IPS-15b (cell line): ENCODE measurements at regions not wholly inside any gene's neighbourhood (a gene's known extent, or its start where the extent isn't known, plus 50 kb on each side); places are given as distances from the start of the nearest gene placed in this dataset.

Experiments
- H3K27me3 ChIP-seq: one replicate; pipeline ENCODE4 v1.6.1; 2013; ENCODE audit warnings: low read length; ENCODE audit not compliant: control insufficient read depth, insufficient read depth
- H3K36me3 ChIP-seq: one replicate; pipeline ENCODE4 v1.6.1; 2013; ENCODE audit warnings: low read length; ENCODE audit not compliant: control insufficient read depth, insufficient read depth
- H3K4me1 ChIP-seq: one replicate; pipeline ENCODE4 v1.6.1; 2013; ENCODE audit warnings: mild to moderate bottlenecking, low read length; ENCODE audit not compliant: control insufficient read depth, insufficient read depth
- H3K4me3 ChIP-seq: one replicate; pipeline ENCODE4 v1.5.1; 2013; ENCODE audit warnings: low read depth, low read length
- H3K9ac ChIP-seq: one replicate; pipeline ENCODE4 v1.6.1; 2013; ENCODE audit warnings: low read depth, mild to moderate bottlenecking, low read length
- H3K9me3 ChIP-seq: one replicate; pipeline ENCODE4 v1.6.1; 2013; ENCODE audit warnings: mild to moderate bottlenecking, low read length; ENCODE audit not compliant: control insufficient read depth, insufficient read depth

- no peaks in the 10 kb centered on the region for H3K4me1 ChIP-seq
- no peak overlapping the region for H3K4me3 ChIP-seq
- no peak overlapping the region for H3K9ac ChIP-seq
- H3K27me3 ChIP-seq, result no peaks in the 10 kb centered on the region
- H3K36me3 ChIP-seq, result no peaks in the 10 kb centered on the region
- no peaks in the 10 kb centered on the region for H3K9me3 ChIP-seq
Observed at GRCh38 chr1:216919060-216919970, 196.1 kb upstream of the ESRRG start.

DNA sequence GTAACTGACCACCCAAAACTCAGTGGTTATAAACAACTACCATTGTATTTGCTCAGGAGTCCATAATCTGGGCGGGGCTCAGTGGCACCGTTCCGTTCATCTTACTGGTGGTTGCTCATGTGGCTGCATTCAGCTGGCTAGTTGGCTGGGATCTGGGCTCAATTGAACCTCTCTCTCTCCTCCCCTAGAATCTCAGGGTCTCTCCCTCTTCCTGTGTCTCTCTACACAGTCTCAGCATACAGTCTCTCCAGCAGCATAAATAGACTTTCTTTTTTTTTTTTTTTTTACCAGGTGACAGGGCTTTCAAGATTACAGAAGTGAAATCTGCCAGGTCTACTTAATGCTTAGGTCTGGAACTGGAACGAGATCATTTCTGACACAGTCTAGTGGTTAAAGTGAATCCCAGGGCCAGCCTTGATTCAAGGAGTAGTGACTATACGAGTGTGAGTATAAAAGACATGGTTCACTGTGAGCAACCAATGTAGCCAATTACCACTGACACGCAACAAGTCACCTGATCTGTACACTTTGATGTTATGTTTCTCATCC, 193.7 kb upstream of the ESRRG start:
- no peak overlapping the region for H3K9ac ChIP-seq
- no peak overlapping the region for H3K4me3 ChIP-seq
- no peaks in the 10 kb centered on the region for H3K9me3 ChIP-seq
- no peaks in the 10 kb centered on the region for H3K27me3 ChIP-seq
- no peaks in the 10 kb centered on the region for H3K4me1 ChIP-seq
- H3K36me3 ChIP-seq, result no peaks in the 10 kb centered on the region

DNA sequence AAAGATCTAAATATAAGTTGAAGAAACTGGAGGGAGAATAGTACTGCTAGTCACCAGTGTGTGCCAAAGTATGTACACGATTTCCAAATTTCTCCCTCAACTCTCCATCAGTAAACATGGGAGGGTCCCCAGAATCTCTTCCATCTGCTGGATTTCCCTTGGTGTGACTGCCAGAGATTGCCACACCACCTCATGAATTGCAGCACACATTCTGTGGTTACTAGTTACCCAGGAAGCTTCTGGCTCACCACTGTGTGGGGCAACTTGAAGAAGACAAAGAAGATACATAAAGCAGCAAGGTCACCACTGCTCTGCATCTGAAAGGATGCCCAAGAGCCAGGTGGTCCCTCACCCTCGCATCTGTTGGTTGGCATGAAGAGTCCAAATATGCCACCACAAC, 191.7 kb upstream of the ESRRG start:
- H3K9me3 ChIP-seq, result no peaks in the 10 kb centered on the region
- H3K36me3 ChIP-seq, result no peaks in the 10 kb centered on the region
- H3K4me1 ChIP-seq, result no peaks in the 10 kb centered on the region
- H3K4me3 ChIP-seq, result no peak overlapping the region
- H3K27me3 ChIP-seq, result no peaks in the 10 kb centered on the region
- no peak overlapping the region for H3K9ac ChIP-seq

GRCh38 chr1:216913976-216914375, 190.7 kb upstream of the ESRRG start:
- no peak overlapping the region for H3K9ac ChIP-seq
- H3K27me3 ChIP-seq, result no peaks in the 10 kb centered on the region
- no peaks in the 10 kb centered on the region for H3K36me3 ChIP-seq
- no peak overlapping the region for H3K4me3 ChIP-seq
- no peaks in the 10 kb centered on the region for H3K9me3 ChIP-seq
- no peaks in the 10 kb centered on the region for H3K4me1 ChIP-seq

DNA sequence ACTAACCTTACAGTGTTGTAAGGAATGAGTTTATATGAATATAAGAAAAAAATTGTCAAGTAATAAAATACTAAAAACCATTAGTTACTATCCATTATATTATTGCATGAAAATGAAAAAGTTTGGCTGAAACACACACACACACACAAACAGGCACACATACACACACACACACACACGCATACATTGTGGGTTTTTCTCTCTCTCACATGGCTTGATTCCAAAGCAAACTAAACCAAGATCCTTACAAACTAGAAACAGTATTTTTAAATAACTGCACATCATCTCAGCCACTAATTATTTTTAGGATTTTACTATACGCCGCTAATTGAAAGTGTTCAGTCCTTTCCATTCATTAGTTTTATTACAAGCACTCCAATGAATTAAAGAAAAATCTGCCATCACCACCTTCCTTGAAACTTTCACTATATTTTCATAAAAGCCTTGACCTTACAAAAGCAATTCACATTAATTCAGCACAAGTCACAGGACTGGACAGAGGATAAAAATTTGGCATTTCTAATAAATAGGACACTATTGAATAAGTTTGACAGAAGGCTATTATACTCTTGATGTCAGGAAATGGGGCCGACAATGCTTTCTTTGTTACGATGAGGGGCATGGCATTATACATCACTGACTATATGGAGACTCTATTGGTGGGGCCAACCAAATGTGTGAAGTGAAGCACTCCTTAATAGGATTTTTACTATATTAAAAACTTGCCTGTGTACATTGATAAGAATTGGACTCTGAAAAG, 187.0 kb upstream of the ESRRG start:
- no peaks in the 10 kb centered on the region for H3K27me3 ChIP-seq
- no peak overlapping the region for H3K4me3 ChIP-seq
- H3K36me3 ChIP-seq, result no peaks in the 10 kb centered on the region
- H3K9ac ChIP-seq, result no peak overlapping the region
- H3K9me3 ChIP-seq, result no peaks in the 10 kb centered on the region
- no peaks in the 10 kb centered on the region for H3K4me1 ChIP-seq

DNA sequence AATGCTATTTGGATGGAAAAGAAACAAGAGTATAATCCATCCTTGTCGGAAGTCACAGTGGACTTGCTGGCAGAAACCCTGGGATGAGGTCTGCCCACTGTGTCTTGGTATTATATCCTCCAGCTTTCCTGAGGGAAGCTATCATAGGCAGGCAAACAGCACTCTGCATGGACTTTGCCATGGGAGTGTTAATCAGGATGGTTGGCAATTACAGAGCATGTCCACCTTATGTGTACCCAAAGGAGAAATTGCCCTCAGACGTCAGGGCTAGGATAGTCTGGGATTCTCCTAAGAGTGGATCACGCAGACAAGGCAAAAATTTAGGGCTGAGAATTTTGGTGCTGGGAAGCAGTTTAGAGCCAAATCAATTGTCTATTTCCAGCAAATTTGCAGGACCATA, 184.9 kb upstream of the ESRRG start:
- Histone ChIP-seq H3K9ac (no peak overlapping the region), H3K4me3 (no peak overlapping the region), H3K36me3 (no peaks in the 10 kb centered on the region), H3K27me3 (no peaks in the 10 kb centered on the region), H3K9me3 (no peaks in the 10 kb centered on the region), H3K4me1 (no peaks in the 10 kb centered on the region)

DNA sequence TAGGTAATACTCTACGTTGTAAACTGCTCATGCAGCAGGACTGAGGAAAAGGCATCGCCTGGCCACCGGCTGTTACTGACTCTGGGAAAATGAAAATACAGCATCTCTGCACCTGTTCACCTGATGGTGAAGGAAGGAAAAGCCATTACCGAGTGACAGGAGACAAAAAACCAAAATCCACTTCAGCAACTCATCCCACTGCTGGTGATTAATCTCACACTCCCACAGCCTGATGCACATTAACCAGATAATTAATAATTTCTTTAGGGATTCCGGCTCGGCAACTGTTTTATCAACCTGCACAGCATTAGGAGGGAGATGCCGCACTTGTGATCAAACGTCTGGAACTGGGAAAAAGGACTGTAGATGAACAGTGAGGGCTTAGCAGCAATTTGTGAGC, 183.9 kb upstream of the ESRRG start:
- no peaks in the 10 kb centered on the region for H3K4me1 ChIP-seq
- H3K27me3 ChIP-seq, result no peaks in the 10 kb centered on the region
- no peaks in the 10 kb centered on the region for H3K9me3 ChIP-seq
- H3K9ac ChIP-seq, result no peak overlapping the region
- H3K4me3 ChIP-seq, result no peak overlapping the region
- H3K36me3 ChIP-seq, result no peaks in the 10 kb centered on the region

GRCh38 chr1:216905781-216906180, 182.6 kb upstream of the ESRRG start:
- Histone ChIP-seq H3K36me3 (no peaks in the 10 kb centered on the region), H3K4me1 (no peaks in the 10 kb centered on the region), H3K9me3 (no peaks in the 10 kb centered on the region), H3K27me3 (no peaks in the 10 kb centered on the region), H3K9ac (no peak overlapping the region), H3K4me3 (no peak overlapping the region)

DNA sequence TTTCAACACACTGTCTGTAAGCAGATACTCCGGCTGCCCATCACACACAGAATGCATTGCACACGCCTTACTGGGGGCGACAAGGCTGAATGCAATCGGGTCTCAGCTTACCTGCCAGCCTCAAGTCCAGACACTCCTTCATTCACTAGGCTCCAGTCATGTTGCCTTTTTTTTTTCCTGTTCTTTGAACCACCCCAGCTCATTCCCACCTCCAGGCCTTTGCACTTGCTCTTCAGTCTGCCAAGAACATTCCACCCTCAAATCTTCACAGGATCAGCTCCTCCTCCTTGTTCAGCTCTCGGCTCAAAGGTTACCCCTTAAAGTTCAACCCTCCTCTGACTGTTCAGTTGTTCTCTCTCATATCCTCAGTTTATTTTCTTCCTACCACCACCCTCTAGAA, 181.9 kb upstream of the ESRRG start:
- no peaks in the 10 kb centered on the region for H3K27me3 ChIP-seq

DNA sequence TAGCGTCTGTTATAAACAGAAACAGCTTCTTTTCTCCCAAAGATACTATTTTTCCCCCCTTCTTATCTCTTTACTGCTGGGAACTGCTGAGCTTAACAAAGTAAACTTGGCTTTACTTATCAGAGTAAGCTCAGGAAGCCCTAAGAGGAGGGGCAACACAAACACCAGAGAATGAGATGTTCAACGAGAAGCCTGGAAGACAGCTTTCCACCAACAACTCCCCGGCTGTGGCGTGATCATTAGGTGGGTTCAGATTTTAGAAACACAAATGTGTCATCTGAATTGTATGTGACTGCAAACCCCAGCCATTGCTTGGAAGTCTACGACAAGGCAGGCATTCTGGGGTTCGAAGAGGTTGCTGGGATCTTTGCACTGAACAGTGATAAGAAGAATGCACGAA, 181.2 kb upstream of the ESRRG start:
- H3K9me3 ChIP-seq, result no peaks in the 10 kb centered on the region
- H3K4me3 ChIP-seq, result no peak overlapping the region
- no peak overlapping the region for H3K9ac ChIP-seq
- H3K4me1 ChIP-seq, result no peaks in the 10 kb centered on the region
- H3K27me3 ChIP-seq, result no peaks in the 10 kb centered on the region
- no peaks in the 10 kb centered on the region for H3K36me3 ChIP-seq

More for the DNA sequence above, 181.9 kb upstream of the ESRRG start:
- no peak overlapping the region for H3K4me3 ChIP-seq
- H3K9me3 ChIP-seq, result no peaks in the 10 kb centered on the region
- H3K36me3 ChIP-seq, result no peaks in the 10 kb centered on the region
- H3K9ac ChIP-seq, result no peak overlapping the region
- H3K4me1 ChIP-seq, result no peaks in the 10 kb centered on the region

DNA sequence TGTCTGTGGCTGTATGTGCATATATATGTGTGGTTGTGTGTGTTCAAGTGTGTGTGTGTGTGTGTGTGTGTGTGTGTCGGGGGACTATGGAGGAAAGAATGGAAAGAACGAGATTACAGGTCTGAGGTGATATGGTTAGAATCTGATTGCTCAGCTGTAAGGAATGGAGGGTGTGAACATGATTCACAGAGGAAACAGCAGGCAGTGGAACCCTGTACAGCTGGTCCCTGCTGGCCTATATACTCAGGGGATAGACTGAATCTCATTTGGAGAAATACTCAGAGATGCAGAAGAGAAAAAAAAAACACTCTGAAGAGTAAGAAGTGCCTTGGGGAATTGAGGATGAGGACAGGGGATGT, 180.1 kb upstream of the ESRRG start:
- no peaks in the 10 kb centered on the region for H3K4me1 ChIP-seq
- no peaks in the 10 kb centered on the region for H3K36me3 ChIP-seq
- no peaks in the 10 kb centered on the region for H3K9me3 ChIP-seq
- no peak overlapping the region for H3K9ac ChIP-seq
- H3K4me3 ChIP-seq, result no peak overlapping the region
- no peaks in the 10 kb centered on the region for H3K27me3 ChIP-seq
